K562 (cell line): ENCODE measurements at regions not wholly inside any gene's neighbourhood (a gene's known extent, or its start where the extent isn't known, plus 50 kb on each side); places are given as distances from the start of the nearest gene placed in this dataset.

ENCODE experiments used
- CEBPB ChIP-seq: fragments of 450-650 bp; IDR thresholded peaks from 2 replicates; pipeline ENCODE4 v1.6.1; 2016; ENCODE audit warnings: missing genetic modification characterization, missing compliant biosample characterization
- FOXA1 ChIP-seq: fragments of 450-650 bp; IDR thresholded peaks from 2 replicates; pipeline ENCODE4 v1.6.1; 2016; ENCODE audit warnings: mild to moderate bottlenecking, borderline replicate concordance
- FOXK1 ChIP-seq: sonication (generic); formaldehyde crosslinking; IDR thresholded peaks from 2 replicates; pipeline ENCODE4 v1.8.0; 2022; ENCODE audit warnings: missing genetic modification reagents, mild to moderate bottlenecking, borderline replicate concordance
- GABPB2 ChIP-seq: fragments of 250-450 bp; sonication (Bioruptor Pico); conservative IDR thresholded peaks from 2 replicates; pipeline ENCODE4 v1.5.1; 2021; ENCODE audit warnings: mild to moderate bottlenecking
- KDM2B ChIP-seq: fragments of 250-450 bp; sonication (Bioruptor Pico); IDR thresholded peaks from 2 replicates; pipeline ENCODE4 v1.8.0; 2021; ENCODE audit warnings: mild to moderate bottlenecking, moderate library complexity
- NUFIP1 ChIP-seq: fragments of 450-650 bp; IDR thresholded peaks from 2 replicates; pipeline ENCODE4 v1.6.1; 2018; ENCODE audit not compliant: partially characterized antibody
- TF ChIP-seq, protein P1 (sequence below): fragments of 250-450 bp; sonication (Bioruptor Pico); IDR thresholded peaks from 2 replicates; pipeline ENCODE4 v1.5.0; 2021; ENCODE audit warnings: mild to moderate bottlenecking, moderate library complexity
- TF ChIP-seq, protein P2 (sequence below): fragments of 250-450 bp; sonication (Bioruptor Pico); IDR thresholded peaks from 2 replicates; pipeline ENCODE4 v1.4.0; 2020
- TF ChIP-seq, protein P3 (sequence below): sonication (generic); formaldehyde crosslinking; IDR thresholded peaks from 2 replicates; pipeline ENCODE4 v1.4.0; 2020; ENCODE audit warnings: mild to moderate bottlenecking, missing genetic modification reagents

DNA sequence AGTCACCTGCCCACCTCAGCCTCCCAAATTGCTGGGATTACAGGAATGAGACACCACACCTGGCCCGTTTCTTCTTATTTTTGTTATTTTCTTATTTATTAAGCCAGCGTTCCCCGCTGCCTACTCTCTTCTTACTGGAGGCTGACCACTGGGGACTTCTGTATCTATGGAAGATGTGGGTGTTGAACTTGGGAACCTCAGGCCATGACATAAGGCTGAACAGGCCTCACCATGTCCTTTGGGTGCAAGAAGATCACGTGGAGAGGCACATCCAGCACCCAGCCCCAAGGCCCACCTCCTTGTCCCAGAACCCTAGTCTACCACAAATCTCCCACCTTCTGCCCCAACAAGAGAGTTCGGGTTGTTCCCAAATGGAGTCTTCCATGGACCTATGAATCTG lies 59.4 kb upstream of the NEK6 start (continued):
- TF ChIP-seq, protein P1, sequence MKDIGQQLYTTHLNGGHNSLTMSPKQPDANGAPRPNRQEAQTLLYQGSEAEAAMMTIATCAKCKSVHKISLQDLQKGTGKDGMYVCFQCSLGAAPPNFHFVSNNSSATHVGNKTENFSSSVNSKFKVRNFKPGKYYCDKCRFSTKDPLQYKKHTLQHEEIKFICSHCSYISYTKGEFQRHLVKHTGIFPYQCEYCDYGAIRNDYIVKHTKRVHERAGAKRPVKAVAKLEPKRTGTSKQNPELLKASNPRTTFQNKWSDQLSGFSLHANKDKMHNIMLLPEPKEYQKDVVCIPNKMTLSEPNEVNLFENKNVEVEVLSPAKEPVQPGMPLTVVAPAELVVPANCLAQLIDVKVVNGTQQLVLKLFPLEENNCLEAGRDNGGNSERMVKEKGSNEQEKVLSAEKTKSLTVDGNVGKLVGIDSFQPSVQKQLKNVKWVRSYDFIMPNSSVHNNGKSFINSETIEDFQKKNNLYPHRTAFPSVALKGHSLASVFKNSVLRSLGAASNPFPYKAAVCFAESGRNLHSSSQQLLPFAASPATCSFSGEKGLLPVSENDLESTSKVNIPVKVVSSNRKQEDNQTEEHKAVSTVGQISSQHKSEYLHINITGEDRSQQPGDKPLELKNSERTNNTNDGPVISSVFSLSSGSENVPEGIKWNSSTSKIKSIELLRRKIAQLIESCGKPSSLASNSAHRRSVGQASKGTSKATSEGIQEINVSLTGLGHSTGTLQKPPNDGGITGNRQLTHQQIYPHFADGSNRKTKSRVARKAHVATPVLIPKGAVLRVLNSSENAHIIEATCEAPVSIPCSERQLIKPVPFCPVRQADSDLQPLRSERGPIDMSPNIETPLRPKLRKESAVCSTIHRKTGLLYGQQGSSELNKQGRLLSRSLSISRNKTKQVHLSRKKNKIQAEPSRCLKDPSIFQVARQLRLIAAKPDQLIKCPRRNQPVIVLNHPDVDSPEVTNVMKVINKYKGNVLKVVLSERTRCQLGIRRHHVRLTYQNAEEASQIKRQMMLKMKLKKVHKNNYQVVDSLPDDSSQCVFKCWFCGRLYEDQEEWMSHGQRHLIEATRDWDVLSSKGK (CRISPR knock-in tag), result no peak
- TF ChIP-seq NUFIP1, result no peak
- TF ChIP-seq FOXA1, result no peak
- TF ChIP-seq, protein P2, sequence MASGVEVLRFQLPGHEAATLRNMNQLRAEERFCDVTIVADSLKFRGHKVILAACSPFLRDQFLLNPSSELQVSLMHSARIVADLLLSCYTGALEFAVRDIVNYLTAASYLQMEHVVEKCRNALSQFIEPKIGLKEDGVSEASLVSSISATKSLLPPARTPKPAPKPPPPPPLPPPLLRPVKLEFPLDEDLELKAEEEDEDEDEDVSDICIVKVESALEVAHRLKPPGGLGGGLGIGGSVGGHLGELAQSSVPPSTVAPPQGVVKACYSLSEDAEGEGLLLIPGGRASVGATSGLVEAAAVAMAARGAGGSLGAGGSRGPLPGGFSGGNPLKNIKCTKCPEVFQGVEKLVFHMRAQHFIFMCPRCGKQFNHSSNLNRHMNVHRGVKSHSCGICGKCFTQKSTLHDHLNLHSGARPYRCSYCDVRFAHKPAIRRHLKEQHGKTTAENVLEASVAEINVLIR (CRISPR knock-in tag), result no peak
- no peak for TF ChIP-seq KDM2B
- TF ChIP-seq GABPB2, result no peak
- no peak for TF ChIP-seq FOXK1 (CRISPR knock-in tag)
- TF ChIP-seq CEBPB (tag), result no peak
- TF ChIP-seq, protein P3, sequence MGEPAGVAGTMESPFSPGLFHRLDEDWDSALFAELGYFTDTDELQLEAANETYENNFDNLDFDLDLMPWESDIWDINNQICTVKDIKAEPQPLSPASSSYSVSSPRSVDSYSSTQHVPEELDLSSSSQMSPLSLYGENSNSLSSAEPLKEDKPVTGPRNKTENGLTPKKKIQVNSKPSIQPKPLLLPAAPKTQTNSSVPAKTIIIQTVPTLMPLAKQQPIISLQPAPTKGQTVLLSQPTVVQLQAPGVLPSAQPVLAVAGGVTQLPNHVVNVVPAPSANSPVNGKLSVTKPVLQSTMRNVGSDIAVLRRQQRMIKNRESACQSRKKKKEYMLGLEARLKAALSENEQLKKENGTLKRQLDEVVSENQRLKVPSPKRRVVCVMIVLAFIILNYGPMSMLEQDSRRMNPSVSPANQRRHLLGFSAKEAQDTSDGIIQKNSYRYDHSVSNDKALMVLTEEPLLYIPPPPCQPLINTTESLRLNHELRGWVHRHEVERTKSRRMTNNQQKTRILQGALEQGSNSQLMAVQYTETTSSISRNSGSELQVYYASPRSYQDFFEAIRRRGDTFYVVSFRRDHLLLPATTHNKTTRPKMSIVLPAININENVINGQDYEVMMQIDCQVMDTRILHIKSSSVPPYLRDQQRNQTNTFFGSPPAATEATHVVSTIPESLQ (CRISPR knock-in tag), result no peak
